ENCODE measurements at regions not wholly inside any gene's neighbourhood (a gene's known extent, or its start where the extent isn't known, plus 50 kb on each side); places are given as distances from the start of the nearest gene placed in this dataset.

- intact Hi-C loops (cut with DNase I) = no loop called here
- no peak overlapping the region for H3K27ac ChIP-seq
- no peak for DNase-seq
- H3K36me3 ChIP-seq (replicated peaks in 1 of 2) = no peaks in the 10 kb centered on the region
- TF ChIP-seq CTCF (IDR thresholded peaks at IDR 0.05) (no peak), POLR2A (IDR thresholded peaks at IDR 0.05) (no peak)
- no peaks in the 10 kb centered on the region for H3K9me3 ChIP-seq (replicated peaks in 1 of 3)
- 40 to 53% (median 49%) methylated on average over 5 of the region's 5 CpGs for WGBS, 4 donors
- no peak overlapping the region for H3K4me3 ChIP-seq
- H3K27me3 ChIP-seq = no peaks in the 10 kb centered on the region
- no peaks in the 10 kb centered on the region for H3K4me1 ChIP-seq (replicated peaks in 1 of 2)
These were observed 261.0 kb downstream of the ZNF516 start for GRCh38 chr18:76233876-76234675.

GRCh38 chr18:76233406-76233805 lies 261.6 kb downstream of the ZNF516 start:
- intact Hi-C loops (cut with DNase I) = no loop called here
- 38 to 60% (median 52%) methylated on average over 1 of the region's 1 CpG for WGBS, 4 donors
- Histone ChIP-seq H3K9me3 (replicated peaks in 1 of 3) (no peaks in the 10 kb centered on the region), H3K27ac (no peak overlapping the region), H3K27me3 (no peaks in the 10 kb centered on the region), H3K36me3 (replicated peaks in 1 of 2) (no peaks in the 10 kb centered on the region), H3K4me3 (no peak overlapping the region), H3K4me1 (replicated peaks in 1 of 2) (no peaks in the 10 kb centered on the region)
- no peak for TF ChIP-seq POLR2A (IDR thresholded peaks at IDR 0.05)
- TF ChIP-seq CTCF (IDR thresholded peaks at IDR 0.05) = no peak
- no peak for DNase-seq

- no peaks in the 10 kb centered on the region for H3K27me3 ChIP-seq
- no peaks in the 10 kb centered on the region for H3K9me3 ChIP-seq (replicated peaks in 1 of 3)
- H3K4me1 ChIP-seq (replicated peaks in 1 of 2) = no peaks in the 10 kb centered on the region
- intact Hi-C loops (cut with DNase I) = no loop called here
- WGBS, 4 donors = 49 to 64% (median 61%) methylated on average over 3 of the region's 3 CpGs
- H3K27ac ChIP-seq = no peak overlapping the region
- no peak overlapping the region for H3K4me3 ChIP-seq
- no peak for DNase-seq
- TF ChIP-seq CTCF (IDR thresholded peaks at IDR 0.05) (no peak), POLR2A (IDR thresholded peaks at IDR 0.05) (no peak)
- H3K36me3 ChIP-seq (replicated peaks in 1 of 2) = no peaks in the 10 kb centered on the region
These were observed 262.3 kb downstream of the ZNF516 start for GRCh38 chr18:76232779-76233178.

GRCh38 chr18:76232010-76232409 lies 263.0 kb downstream of the ZNF516 start:
- no peak for DNase-seq
- Histone ChIP-seq H3K4me3 (no peak overlapping the region), H3K27me3 (no peaks in the 10 kb centered on the region), H3K27ac (no peak overlapping the region), H3K4me1 (replicated peaks in 1 of 2) (no peaks in the 10 kb centered on the region), H3K36me3 (replicated peaks in 1 of 2) (no peaks in the 10 kb centered on the region), H3K9me3 (replicated peaks in 1 of 3) (no peaks in the 10 kb centered on the region)
- 87 to 97% (median 95%) methylated on average over 1 of the region's 1 CpG for WGBS, 4 donors
- intact Hi-C loops (cut with DNase I) = no loop called here
- TF ChIP-seq CTCF (IDR thresholded peaks at IDR 0.05) (no peak), POLR2A (IDR thresholded peaks at IDR 0.05) (no peak)

Measured in adrenal gland (tissue), 9 donors.